SH-SY5Y (cell line): ENCODE measurements at regions not wholly inside any gene's neighbourhood (a gene's known extent, or its start where the extent isn't known, plus 50 kb on each side); places are given as distances from the start of the nearest gene placed in this dataset.

ENCODE experiments used
- GATA2 ChIP-seq: IDR thresholded peaks from 2 replicates; pipeline ENCODE4 v1.6.1; 2011; ENCODE audit warnings: mild to moderate bottlenecking, low read depth, low read length
- GATA3 ChIP-seq: IDR thresholded peaks from 2 replicates; pipeline ENCODE4 v1.6.1; 2011; ENCODE audit warnings: low read depth, mild to moderate bottlenecking, low read length, moderate library complexity

DNA sequence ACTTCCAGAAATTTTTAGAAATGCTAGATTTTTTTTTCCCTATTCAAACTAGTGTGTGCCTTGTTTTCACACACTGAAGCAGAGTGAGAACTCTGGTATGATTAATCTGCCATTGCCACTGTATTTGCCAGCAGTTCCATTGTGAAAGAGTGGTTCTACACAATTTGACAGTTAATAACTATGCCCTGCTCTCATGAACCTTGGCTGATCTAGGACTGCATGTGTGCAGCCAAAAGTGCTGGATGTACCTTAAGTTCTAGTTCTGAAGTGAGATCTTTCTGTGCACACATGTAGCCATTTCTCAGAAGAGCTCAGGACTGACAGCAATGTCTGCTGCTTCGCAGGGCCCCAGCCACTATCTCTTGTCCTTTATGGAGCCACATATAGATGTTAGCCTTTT is 328.2 kb upstream of the SPRY2 start:
- TF ChIP-seq GATA3 (no peak), GATA2 (no peak)
